ENCODE measurements at regions not wholly inside any gene's neighbourhood (a gene's known extent, or its start where the extent isn't known, plus 50 kb on each side); places are given as distances from the start of the nearest gene placed in this dataset.

GRCh38 chr9:80873861-80874260, 815.5 kb downstream of the TLE1 start:
- no peak overlapping the region for H3K27ac ChIP-seq
- no peaks in the 10 kb centered on the region for H3K79me2 ChIP-seq
- H3K4me1 ChIP-seq (ENCODE audit: insufficient read depth) = no peaks in the 10 kb centered on the region
- TF ChIP-seq EZH2 (IDR thresholded peaks at IDR 0.05; ENCODE audit: borderline replicate concordance) = no peak
- no peak for TF ChIP-seq EZH2phosphoT487 (IDR thresholded peaks at IDR 0.05; ENCODE audit: low read depth, severe bottlenecking, unreplicated experiment)
- no peak for TF ChIP-seq CTCF (IDR thresholded peaks at IDR 0.05; ENCODE audit: poor library complexity)
- no peaks in the 10 kb centered on the region for H3K36me3 ChIP-seq (replicated peaks; ENCODE audit: insufficient read depth, low read depth)
- H3K4me2 ChIP-seq = no peak overlapping the region
- 56% methylated on average over 2 of the region's 2 CpGs for WGBS (ENCODE audit: low lambda C conversion rate, missing lambda C conversion rate)
- no peak overlapping the region for H2AFZ ChIP-seq
- H4K20me1 ChIP-seq (ENCODE audit: insufficient read depth, poor library complexity, severe bottlenecking) = no peaks in the 10 kb centered on the region
- no peak for DNase-seq (ENCODE audit: low spot score)
- no peaks in the 10 kb centered on the region for H3K9me2 ChIP-seq (replicated peaks; ENCODE audit: insufficient read depth)
- H3K27me3 ChIP-seq = no peaks in the 10 kb centered on the region
- no peaks in the 10 kb centered on the region for H3K9me3 ChIP-seq (ENCODE audit: low read depth)
- H3K4me3 ChIP-seq = no peak overlapping the region

GRCh38 chr9:80871596-80871995, 817.8 kb downstream of the TLE1 start:
- H3K79me2 ChIP-seq = no peaks in the 10 kb centered on the region
- H3K4me3 ChIP-seq = no peak overlapping the region
- H3K9me2 ChIP-seq (replicated peaks; ENCODE audit: insufficient read depth) = no peaks in the 10 kb centered on the region
- no peaks in the 10 kb centered on the region for H3K27me3 ChIP-seq
- no peaks in the 10 kb centered on the region for H3K4me1 ChIP-seq (ENCODE audit: insufficient read depth)
- H3K4me2 ChIP-seq = no peak overlapping the region
- H3K9me3 ChIP-seq (ENCODE audit: low read depth) = no peaks in the 10 kb centered on the region
- H3K36me3 ChIP-seq (replicated peaks; ENCODE audit: insufficient read depth, low read depth) = no peaks in the 10 kb centered on the region
- H2AFZ ChIP-seq = no peak overlapping the region
- H3K27ac ChIP-seq = no peak overlapping the region
- DNase-seq (ENCODE audit: low spot score) = no peak
- TF ChIP-seq CTCF (IDR thresholded peaks at IDR 0.05; ENCODE audit: poor library complexity) (no peak), EZH2 (IDR thresholded peaks at IDR 0.05; ENCODE audit: borderline replicate concordance) (no peak), EZH2phosphoT487 (IDR thresholded peaks at IDR 0.05; ENCODE audit: low read depth, severe bottlenecking, unreplicated experiment) (no peak)
- no peaks in the 10 kb centered on the region for H4K20me1 ChIP-seq (ENCODE audit: insufficient read depth, poor library complexity, severe bottlenecking)

GRCh38 chr9:80867731-80868130, 821.6 kb downstream of the TLE1 start:
- H3K4me1 ChIP-seq (ENCODE audit: insufficient read depth) = no peaks in the 10 kb centered on the region
- no peaks in the 10 kb centered on the region for H3K9me3 ChIP-seq (ENCODE audit: low read depth)
- no peak for TF ChIP-seq EZH2 (IDR thresholded peaks at IDR 0.05; ENCODE audit: borderline replicate concordance)
- no peak for TF ChIP-seq CTCF (IDR thresholded peaks at IDR 0.05; ENCODE audit: poor library complexity)
- TF ChIP-seq EZH2phosphoT487 (IDR thresholded peaks at IDR 0.05; ENCODE audit: low read depth, severe bottlenecking, unreplicated experiment) = no peak
- H3K36me3 ChIP-seq (replicated peaks; ENCODE audit: insufficient read depth, low read depth) = no peaks in the 10 kb centered on the region
- no peak for DNase-seq (ENCODE audit: low spot score)
- H2AFZ ChIP-seq = no peak overlapping the region
- H3K4me2 ChIP-seq = no peak overlapping the region
- no peak overlapping the region for H3K4me3 ChIP-seq
- no peaks in the 10 kb centered on the region for H3K27me3 ChIP-seq
- H3K9me2 ChIP-seq (replicated peaks; ENCODE audit: insufficient read depth) = no peaks in the 10 kb centered on the region
- no peak overlapping the region for H3K27ac ChIP-seq
- no peaks in the 10 kb centered on the region for H3K79me2 ChIP-seq
- H4K20me1 ChIP-seq (ENCODE audit: insufficient read depth, poor library complexity, severe bottlenecking) = no peaks in the 10 kb centered on the region

GRCh38 chr9:80866576-80867227, 822.6 kb downstream of the TLE1 start:
- Histone ChIP-seq H3K4me1 (ENCODE audit: insufficient read depth) (no peaks in the 10 kb centered on the region), H3K4me2 (no peak overlapping the region), H3K36me3 (replicated peaks; ENCODE audit: insufficient read depth, low read depth) (no peaks in the 10 kb centered on the region), H4K20me1 (ENCODE audit: insufficient read depth, poor library complexity, severe bottlenecking) (no peaks in the 10 kb centered on the region), H2AFZ (no peak overlapping the region), H3K4me3 (no peak overlapping the region), H3K27me3 (no peaks in the 10 kb centered on the region), H3K9me2 (replicated peaks; ENCODE audit: insufficient read depth) (no peaks in the 10 kb centered on the region), H3K9me3 (ENCODE audit: low read depth) (no peaks in the 10 kb centered on the region), H3K27ac (no peak overlapping the region), H3K79me2 (no peaks in the 10 kb centered on the region)
- DNase-seq (ENCODE audit: low spot score) = no peak
- 78% methylated on average over 2 of the region's 2 CpGs for WGBS (ENCODE audit: low lambda C conversion rate, missing lambda C conversion rate)
- TF ChIP-seq EZH2 (IDR thresholded peaks at IDR 0.05; ENCODE audit: borderline replicate concordance) (no peak), CTCF (IDR thresholded peaks at IDR 0.05; ENCODE audit: poor library complexity) (no peak), EZH2phosphoT487 (IDR thresholded peaks at IDR 0.05; ENCODE audit: low read depth, severe bottlenecking, unreplicated experiment) (no peak)

Measured in hepatocyte (in vitro differentiated cells).